ENCODE measurements at regions not wholly inside any gene's neighbourhood (a gene's known extent, or its start where the extent isn't known, plus 50 kb on each side); places are given as distances from the start of the nearest gene placed in this dataset.

GRCh38 chr15:39247574-39247973, 333.3 kb upstream of the THBS1 start:
- no peak for DNase-seq
- Histone ChIP-seq H3K36me3 (no peaks in the 10 kb centered on the region), H3K9me3 (no peaks in the 10 kb centered on the region), H3K27ac (no peak overlapping the region), H3K4me3 (no peak overlapping the region), H3K4me1 (no peaks in the 10 kb centered on the region), H3K27me3 (no peaks in the 10 kb centered on the region)
- TF ChIP-seq POLR2A (IDR thresholded peaks at IDR 0.05) (no peak), CTCF (IDR thresholded peaks at IDR 0.05) (no peak)

- no peak overlapping the region for H3K4me3 ChIP-seq
- no peaks in the 10 kb centered on the region for H3K4me1 ChIP-seq
- no peaks in the 10 kb centered on the region for H3K27me3 ChIP-seq
- DNase-seq: no peak
- no peaks in the 10 kb centered on the region for H3K9me3 ChIP-seq
- H3K27ac ChIP-seq: no peak overlapping the region
- no peak for TF ChIP-seq POLR2A (IDR thresholded peaks at IDR 0.05)
- H3K36me3 ChIP-seq: no peaks in the 10 kb centered on the region
These were observed 332.7 kb upstream of the THBS1 start for GRCh38 chr15:39248204-39248603.

GRCh38 chr15:39250001-39250400, 330.9 kb upstream of the THBS1 start:
- TF ChIP-seq POLR2A (IDR thresholded peaks at IDR 0.05): no peak
- TF ChIP-seq CTCF (IDR thresholded peaks at IDR 0.05): no peak
- DNase-seq: no peak
- Histone ChIP-seq H3K4me1 (no peaks in the 10 kb centered on the region), H3K4me3 (no peak overlapping the region), H3K9me3 (no peaks in the 10 kb centered on the region), H3K27me3 (no peaks in the 10 kb centered on the region), H3K36me3 (no peaks in the 10 kb centered on the region), H3K27ac (no peak overlapping the region)

GRCh38 chr15:39250460-39251186, 330.3 kb upstream of the THBS1 start:
- no peak for TF ChIP-seq POLR2A (IDR thresholded peaks at IDR 0.05)
- no peak for TF ChIP-seq CTCF (IDR thresholded peaks at IDR 0.05)
- DNase-seq: no peak
- Histone ChIP-seq H3K27me3 (no peaks in the 10 kb centered on the region), H3K9me3 (no peaks in the 10 kb centered on the region), H3K4me3 (no peak overlapping the region), H3K4me1 (no peaks in the 10 kb centered on the region), H3K27ac (no peak overlapping the region), H3K36me3 (no peaks in the 10 kb centered on the region)

- Histone ChIP-seq H3K4me3 (no peak overlapping the region), H3K36me3 (no peaks in the 10 kb centered on the region), H3K9me3 (no peaks in the 10 kb centered on the region), H3K27me3 (no peaks in the 10 kb centered on the region), H3K27ac (no peak overlapping the region), H3K4me1 (no peaks in the 10 kb centered on the region)
- TF ChIP-seq CTCF (IDR thresholded peaks at IDR 0.05) (no peak), POLR2A (IDR thresholded peaks at IDR 0.05) (no peak)
- DNase-seq: no peak
These were observed 329.3 kb upstream of the THBS1 start for GRCh38 chr15:39251413-39252133.

GRCh38 chr15:39252134-39252470, 328.8 kb upstream of the THBS1 start:
- no peaks in the 10 kb centered on the region for H3K4me1 ChIP-seq
- TF ChIP-seq POLR2A (IDR thresholded peaks at IDR 0.05) (no peak), CTCF (IDR thresholded peaks at IDR 0.05) (no peak)
- no peaks in the 10 kb centered on the region for H3K36me3 ChIP-seq
- no peak overlapping the region for H3K27ac ChIP-seq
- H3K4me3 ChIP-seq: no peak overlapping the region
- no peaks in the 10 kb centered on the region for H3K27me3 ChIP-seq
- no peak for DNase-seq
- H3K9me3 ChIP-seq: no peaks in the 10 kb centered on the region
